ENCODE measurements at regions not wholly inside any gene's neighbourhood (a gene's known extent, or its start where the extent isn't known, plus 50 kb on each side); places are given as distances from the start of the nearest gene placed in this dataset.

DNA sequence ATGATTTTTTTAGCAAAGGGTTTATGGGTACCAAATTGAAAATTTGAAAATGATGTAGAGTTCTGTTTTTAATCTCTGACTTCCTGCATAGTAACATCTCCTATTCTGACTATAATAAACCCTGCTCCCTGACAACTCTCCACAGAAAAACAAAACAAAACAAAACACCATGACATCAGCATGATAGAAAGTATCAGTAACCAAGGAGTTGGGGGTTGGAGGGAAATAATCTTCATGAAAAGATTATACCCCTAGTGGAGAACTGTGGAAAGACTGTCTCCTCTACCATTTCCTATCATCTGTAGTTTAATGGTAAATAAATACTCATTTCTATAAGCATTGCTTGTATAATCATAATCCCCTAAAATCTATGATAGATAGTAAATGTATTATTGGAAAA lies 1034.8 kb downstream of the NLGN4Y start:
- no peak overlapping the region for H3K4me3 ChIP-seq
- H3K9me3 ChIP-seq, result no peaks in the 10 kb centered on the region
- no peak for DNase-seq

GRCh38 chrY:15560840-15561239 lies 1036.5 kb downstream of the NLGN4Y start:
- TF ChIP-seq CTCF (IDR thresholded peaks at IDR 0.05), result no peak
- H3K27me3 ChIP-seq, result no peaks in the 10 kb centered on the region
- intact Hi-C loops (cut with DNase I), result no loop called here
- no peaks in the 10 kb centered on the region for H3K4me1 ChIP-seq
- WGBS, 2 donors, result 46 to 69% methylated on average over 3 of the region's 3 CpGs
- ATAC-seq, result no peak
- no peak overlapping the region for H3K27ac ChIP-seq
- no peak overlapping the region for H3K4me3 ChIP-seq
- no peak for DNase-seq
- H3K9me3 ChIP-seq, result no peaks in the 10 kb centered on the region
- H3K36me3 ChIP-seq, result no peaks in the 10 kb centered on the region

More for the DNA sequence above, 1034.8 kb downstream of the NLGN4Y start:
- no peak for ATAC-seq
- H3K36me3 ChIP-seq, result no peaks in the 10 kb centered on the region
- H3K4me1 ChIP-seq, result no peaks in the 10 kb centered on the region
- no peak overlapping the region for H3K27ac ChIP-seq
- intact Hi-C loops (cut with DNase I), result no loop called here
- no peaks in the 10 kb centered on the region for H3K27me3 ChIP-seq
- no peak for TF ChIP-seq CTCF (IDR thresholded peaks at IDR 0.05)

DNA sequence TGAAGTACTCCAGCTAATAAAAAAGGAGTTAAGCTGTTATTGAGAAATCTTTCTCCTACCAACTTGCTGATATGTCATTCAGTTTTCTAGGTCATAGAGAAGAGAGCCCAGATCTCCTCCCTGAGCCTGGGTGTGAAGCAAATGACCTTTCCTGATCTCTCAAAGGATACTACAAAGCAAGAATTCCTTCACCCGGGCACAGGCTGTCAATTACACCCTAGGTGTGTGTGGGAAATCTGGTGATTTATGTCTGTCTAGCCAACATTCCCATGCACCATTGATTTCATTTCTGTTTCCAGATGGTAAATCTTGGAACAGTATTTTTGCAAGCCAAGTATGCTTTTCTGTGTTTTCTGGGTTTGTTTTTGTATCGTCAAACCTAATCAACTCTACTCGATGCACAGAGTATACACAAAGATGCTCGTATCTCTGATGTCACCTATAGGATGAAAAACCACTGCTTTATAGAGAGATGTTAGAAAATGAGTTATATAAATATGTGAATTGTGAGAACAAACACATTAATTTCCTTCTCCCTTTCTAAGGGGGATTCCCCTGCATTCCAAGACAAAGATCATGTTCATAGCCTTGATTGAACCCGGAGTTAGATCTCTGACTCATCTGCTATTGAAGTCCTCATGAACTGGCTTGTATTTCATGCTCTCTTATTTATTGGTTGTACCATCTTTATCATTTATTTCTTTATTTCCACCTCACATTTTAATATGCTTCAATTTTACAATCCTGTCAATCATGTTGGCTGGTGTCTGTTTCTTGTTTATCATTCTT lies 1037.4 kb downstream of the NLGN4Y start:
- no peak for ATAC-seq
- Histone ChIP-seq H3K36me3 (no peaks in the 10 kb centered on the region), H3K9me3 (no peaks in the 10 kb centered on the region), H3K4me3 (no peak overlapping the region), H3K27me3 (no peaks in the 10 kb centered on the region), H3K27ac (no peak overlapping the region), H3K4me1 (no peaks in the 10 kb centered on the region)
- TF ChIP-seq CTCF (IDR thresholded peaks at IDR 0.05), result no peak
- DNase-seq, result no peak
- intact Hi-C loops (cut with DNase I), result no loop called here
- 59 to 60% methylated on average over 5 of the region's 5 CpGs for whole genome bisulfite sequencing, 2 donors

- no peak for DNase-seq
- no peaks in the 10 kb centered on the region for H3K36me3 ChIP-seq
- intact Hi-C loops (cut with DNase I), result no loop called here
- no peaks in the 10 kb centered on the region for H3K9me3 ChIP-seq
- no peaks in the 10 kb centered on the region for H3K27me3 ChIP-seq
- 53 to 63% methylated on average over 1 of the region's 1 CpG for WGBS, 2 donors
- ATAC-seq, result no peak
- no peak overlapping the region for H3K27ac ChIP-seq
- TF ChIP-seq CTCF (IDR thresholded peaks at IDR 0.05), result no peak
- no peak overlapping the region for H3K4me3 ChIP-seq
- H3K4me1 ChIP-seq, result no peaks in the 10 kb centered on the region
These were observed 1053.6 kb downstream of the NLGN4Y start for GRCh38 chrY:15577886-15578285.

All from heart right ventricle (tissue), 16 donors.